WTC11 (cell line): ENCODE measurements at regions not wholly inside any gene's neighbourhood (a gene's known extent, or its start where the extent isn't known, plus 50 kb on each side); places are given as distances from the start of the nearest gene placed in this dataset.

Experiments used
- ATAC-seq: fragments of 200-7000 bp; cut with Tn5 transposase; 2 replicates; pipeline ENCODE4 v1.10.0; 2021; ENCODE audit warnings: mild to moderate bottlenecking, moderate library complexity
- CTCF ChIA-PET: fragments of 300-600 bp; sonication (Branson Sonifier 250); formaldehyde crosslinking; loops from one replicate; lab custom pipeline; 2021; ENCODE audit warnings: antibody characterized with exemption; lab: Charles Lee
- POLR2A ChIA-PET: fragments of 350-600 bp; sonication (Branson Sonifier 250); formaldehyde crosslinking; loops from one replicate; lab custom pipeline; 2021; ENCODE audit warnings: antibody characterized with exemption; lab: Charles Lee
- DNase-seq: peaks from one replicate; pipeline ENCODE4 v3.0.0; 2021; ENCODE audit warnings: low spot score
- H3K27ac Mint-ChIP-seq: 2 replicates; pipeline ENCODE4 v1.8.0; 2021; ENCODE audit warnings: mixed read lengths
- H3K27me3 Mint-ChIP-seq: 2 replicates; pipeline ENCODE4 v1.8.0; 2021; ENCODE audit warnings: low read depth, mild to moderate bottlenecking, moderate library complexity, mixed read lengths
- H3K36me3 Mint-ChIP-seq: 2 replicates; pipeline ENCODE4 v1.8.0; 2021; ENCODE audit warnings: mixed read lengths
- H3K4me1 Mint-ChIP-seq: 2 replicates; pipeline ENCODE4 v1.8.0; 2022; ENCODE audit warnings: mixed read lengths
- H3K4me3 Mint-ChIP-seq: 2 replicates; pipeline ENCODE4 v1.8.0; 2021; ENCODE audit warnings: mild to moderate bottlenecking, moderate library complexity, mixed read lengths
- H3K9me3 Mint-ChIP-seq: 2 replicates; pipeline ENCODE4 v1.8.0; 2021; ENCODE audit warnings: mixed read lengths
- AFF4 ChIP-seq: sonication (generic); formaldehyde crosslinking; IDR thresholded peaks from 2 replicates; pipeline ENCODE4 v1.8.1; 2023; ENCODE audit warnings: mild to moderate bottlenecking, missing genetic modification reagents, borderline replicate concordance
- ATF2 ChIP-seq: sonication (generic); formaldehyde crosslinking; IDR thresholded peaks from 2 replicates; pipeline ENCODE4 v1.8.1; 2022; ENCODE audit warnings: low read depth, missing genetic modification reagents, borderline replicate concordance
- CREB1 ChIP-seq: sonication (generic); formaldehyde crosslinking; IDR thresholded peaks from 2 replicates; pipeline ENCODE4 v1.8.0; 2023; ENCODE audit warnings: mild to moderate bottlenecking, missing genetic modification reagents
- E2F4 ChIP-seq: sonication (generic); formaldehyde crosslinking; IDR thresholded peaks from 2 replicates; pipeline ENCODE4 v1.8.1; 2022; ENCODE audit warnings: low read depth, mild to moderate bottlenecking, moderate library complexity, missing genetic modification reagents, borderline replicate concordance
- E2F5 ChIP-seq: sonication (generic); formaldehyde crosslinking; IDR thresholded peaks from 2 replicates; pipeline ENCODE4 v1.8.1; 2022; ENCODE audit warnings: mild to moderate bottlenecking, moderate library complexity, missing genetic modification reagents
- ESRRA ChIP-seq: sonication (generic); formaldehyde crosslinking; IDR thresholded peaks from 2 replicates; pipeline ENCODE4 v1.8.1; 2022; ENCODE audit warnings: mild to moderate bottlenecking, missing genetic modification reagents, borderline replicate concordance
- MYBL2 ChIP-seq: sonication (generic); formaldehyde crosslinking; IDR thresholded peaks from 2 replicates; pipeline ENCODE4 v1.8.1; 2023; ENCODE audit warnings: mild to moderate bottlenecking, moderate library complexity, missing genetic modification reagents
- OVOL2 ChIP-seq: fragments of 250-450 bp; sonication (Bioruptor Pico); IDR thresholded peaks from 2 replicates; pipeline ENCODE4 v1.9.0; 2021; ENCODE audit warnings: mild to moderate bottlenecking, borderline replicate concordance
- PRRX2 ChIP-seq: fragments of 250-450 bp; sonication (Bioruptor Pico); IDR thresholded peaks from 2 replicates; pipeline ENCODE4 v1.8.0; 2021; ENCODE audit warnings: mild to moderate bottlenecking
- TEAD1 ChIP-seq: sonication (generic); formaldehyde crosslinking; IDR thresholded peaks from 2 replicates; pipeline ENCODE4 v1.8.0; 2022; ENCODE audit warnings: mild to moderate bottlenecking, missing genetic modification reagents
- TP53 ChIP-seq: sonication (generic); formaldehyde crosslinking; IDR thresholded peaks from 2 replicates; pipeline ENCODE4 v1.8.1; 2023; ENCODE audit warnings: mild to moderate bottlenecking, missing genetic modification reagents
- USF1 ChIP-seq: sonication (generic); formaldehyde crosslinking; IDR thresholded peaks from 2 replicates; pipeline ENCODE4 v1.8.0; 2022; ENCODE audit warnings: mild to moderate bottlenecking, missing genetic modification reagents
- ZBTB43 ChIP-seq: sonication (generic); formaldehyde crosslinking; IDR thresholded peaks from 2 replicates; pipeline ENCODE4 v1.8.1; 2023; ENCODE audit warnings: mild to moderate bottlenecking, missing genetic modification reagents
- ZNF138 ChIP-seq: sonication (generic); formaldehyde crosslinking; conservative IDR thresholded peaks from 2 replicates; pipeline ENCODE4 v1.8.1; 2022; ENCODE audit warnings: mild to moderate bottlenecking, moderate library complexity, missing genetic modification reagents
- ZNF232 ChIP-seq: sonication (generic); formaldehyde crosslinking; IDR thresholded peaks from 2 replicates; pipeline ENCODE4 v1.8.0; 2022; ENCODE audit warnings: mild to moderate bottlenecking, missing genetic modification reagents
- ZNF263 ChIP-seq: sonication (generic); formaldehyde crosslinking; IDR thresholded peaks from 2 replicates; pipeline ENCODE4 v1.8.1; 2022; ENCODE audit warnings: low read depth, mild to moderate bottlenecking, moderate library complexity, missing genetic modification reagents
- ZNF532 ChIP-seq: fragments of 250-450 bp; sonication (Bioruptor Pico); IDR thresholded peaks from 2 replicates; pipeline ENCODE4 v1.9.0; 2021; ENCODE audit warnings: mild to moderate bottlenecking, borderline replicate concordance
- ZSCAN18 ChIP-seq: fragments of 250-450 bp; sonication (Bioruptor Pico); IDR thresholded peaks from 2 replicates; pipeline ENCODE4 v2.1.2; 2022; ENCODE audit warnings: mild to moderate bottlenecking, moderate library complexity

GRCh38 chr11:119991022-119991404 lies 146.9 kb downstream of the TRIM29 start:
- H3K4me3 Mint-ChIP-seq, result no peak overlapping the region
- no peaks in the 10 kb centered on the region for H3K36me3 Mint-ChIP-seq
- DNase-seq (no peak), ATAC-seq (no peak)
- CTCF ChIA-PET, result interaction anchor here (0.5 to 2.2 kb wide), 5 partner anchors 22 to 262 kb away, joined by 3 to 9 read pairs (median 3); partner anchors contain the start of gene NECTIN1
- H3K27me3 Mint-ChIP-seq, result peaks cover 9% of the 10 kb centered on the region
- no peak for TF ChIP-seq ZSCAN18 (CRISPR knock-in tag)
- TF ChIP-seq TP53 (CRISPR knock-in tag), result no peak
- no peak for TF ChIP-seq ESRRA (CRISPR knock-in tag)
- no peak for TF ChIP-seq TEAD1 (CRISPR knock-in tag)
- no peak for TF ChIP-seq ATF2 (CRISPR knock-in tag)
- no peak for TF ChIP-seq ZNF263
- no peak for TF ChIP-seq E2F4
- peak overlapping the region; percentile 63; the same call in 1 of the 2 replicates for H3K27ac Mint-ChIP-seq
- H3K9me3 Mint-ChIP-seq, result no peaks in the 10 kb centered on the region
- POLR2A ChIA-PET, result no interaction called here
- H3K4me1 Mint-ChIP-seq, result peaks cover 18% of the 10 kb centered on the region

GRCh38 chr11:119990309-119991021 lies 147.4 kb downstream of the TRIM29 start:
- Mint-ChIP-seq H3K9me3 (no peaks in the 10 kb centered on the region), H3K4me1 (peaks cover 18% of the 10 kb centered on the region), H3K27ac (peak overlapping the region; percentile 63; the same call in 1 of the 2 replicates), H3K36me3 (no peaks in the 10 kb centered on the region), H3K4me3 (no peak overlapping the region), H3K27me3 (peaks cover 9% of the 10 kb centered on the region)
- ATAC-seq (no peak), DNase-seq (no peak)
- CTCF ChIA-PET, result interaction anchor here (0.5 to 2.2 kb wide), 5 partner anchors 23 to 262 kb away, joined by 3 to 9 read pairs (median 3); partner anchors contain the start of gene NECTIN1
- POLR2A ChIA-PET, result no interaction called here
- TF ChIP-seq AFF4 (CRISPR knock-in tag), result no peak
- TF ChIP-seq USF1, result no peak
- no peak for TF ChIP-seq ZBTB43 (CRISPR knock-in tag)
- TF ChIP-seq MYBL2 (CRISPR knock-in tag), result no peak
- TF ChIP-seq E2F5 (CRISPR knock-in tag), result no peak
- TF ChIP-seq ZNF138 (CRISPR knock-in tag), result no peak
- no peak for TF ChIP-seq CREB1 (CRISPR knock-in tag)
- TF ChIP-seq PRRX2 (CRISPR knock-in tag), result no peak
- no peak for TF ChIP-seq ZNF532 (CRISPR knock-in tag)
- TF ChIP-seq ZNF232 (CRISPR knock-in tag), result no peak
- TF ChIP-seq OVOL2 (CRISPR knock-in tag), result no peak
